ENCODE measurements at regions not wholly inside any gene's neighbourhood (a gene's known extent, or its start where the extent isn't known, plus 50 kb on each side); places are given as distances from the start of the nearest gene placed in this dataset.

DNA sequence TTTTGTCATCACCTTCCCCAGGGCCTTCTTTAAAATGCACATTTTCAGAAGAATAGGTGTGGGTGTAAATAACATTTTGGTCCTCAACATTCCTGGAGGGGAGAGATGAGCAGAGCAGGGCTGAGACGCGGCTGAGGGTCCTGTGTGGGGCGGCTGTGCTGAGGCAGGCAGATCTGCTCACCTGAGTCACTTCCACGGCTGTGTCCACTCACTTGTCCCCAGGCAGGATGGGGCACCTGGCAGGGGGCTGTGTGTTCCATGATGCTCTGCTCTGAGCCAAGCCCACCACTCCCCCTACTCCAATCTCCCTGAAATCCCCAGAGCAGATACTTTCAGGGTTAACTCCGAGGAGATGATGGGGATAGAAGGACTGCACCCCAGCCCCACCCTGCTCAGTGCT lies 93.8 kb downstream of the GLRX3 start:
- peaks cover 8% of the 10 kb centered on the region for H3K36me3 Mint-ChIP-seq (ENCODE audit: low read depth)

GRCh38 chr10:130230611-130231010 lies 94.4 kb downstream of the GLRX3 start:
- Mint-ChIP-seq H3K4me3 (no peak overlapping the region), H3K4me1 (ENCODE audit: low read depth) (no peaks in the 10 kb centered on the region), H3K27ac (no peak overlapping the region), H3K9me3 (peaks cover 17% of the 10 kb centered on the region), H3K27me3 (ENCODE audit: low read depth) (no peaks in the 10 kb centered on the region), H3K36me3 (ENCODE audit: low read depth) (peaks cover 8% of the 10 kb centered on the region)
- intact Hi-C loops (cut with micrococcal nuclease), result no loop called here
- DNase-seq, result no peak
- CTCF ChIA-PET, result no interaction called here

More for the DNA sequence above, 93.8 kb downstream of the GLRX3 start:
- Mint-ChIP-seq H3K9me3 (peaks cover 17% of the 10 kb centered on the region), H3K27ac (no peak overlapping the region), H3K27me3 (ENCODE audit: low read depth) (no peaks in the 10 kb centered on the region), H3K4me1 (ENCODE audit: low read depth) (no peaks in the 10 kb centered on the region), H3K4me3 (no peak overlapping the region)
- intact Hi-C loops (cut with micrococcal nuclease), result no loop called here
- CTCF ChIA-PET, result no interaction called here
- no peak for DNase-seq

- CTCF ChIA-PET, result no interaction called here
- DNase-seq, result no peak
- H3K27ac Mint-ChIP-seq, result no peak overlapping the region
- H3K4me3 Mint-ChIP-seq, result no peak overlapping the region
- intact Hi-C loops (cut with micrococcal nuclease), result no loop called here
- H3K27me3 Mint-ChIP-seq (ENCODE audit: low read depth), result no peaks in the 10 kb centered on the region
- no peaks in the 10 kb centered on the region for H3K4me1 Mint-ChIP-seq (ENCODE audit: low read depth)
- H3K9me3 Mint-ChIP-seq, result peaks cover 17% of the 10 kb centered on the region
- peaks cover 8% of the 10 kb centered on the region for H3K36me3 Mint-ChIP-seq (ENCODE audit: low read depth)
These were observed 95.1 kb downstream of the GLRX3 start for GRCh38 chr10:130231251-130231741.

DNA sequence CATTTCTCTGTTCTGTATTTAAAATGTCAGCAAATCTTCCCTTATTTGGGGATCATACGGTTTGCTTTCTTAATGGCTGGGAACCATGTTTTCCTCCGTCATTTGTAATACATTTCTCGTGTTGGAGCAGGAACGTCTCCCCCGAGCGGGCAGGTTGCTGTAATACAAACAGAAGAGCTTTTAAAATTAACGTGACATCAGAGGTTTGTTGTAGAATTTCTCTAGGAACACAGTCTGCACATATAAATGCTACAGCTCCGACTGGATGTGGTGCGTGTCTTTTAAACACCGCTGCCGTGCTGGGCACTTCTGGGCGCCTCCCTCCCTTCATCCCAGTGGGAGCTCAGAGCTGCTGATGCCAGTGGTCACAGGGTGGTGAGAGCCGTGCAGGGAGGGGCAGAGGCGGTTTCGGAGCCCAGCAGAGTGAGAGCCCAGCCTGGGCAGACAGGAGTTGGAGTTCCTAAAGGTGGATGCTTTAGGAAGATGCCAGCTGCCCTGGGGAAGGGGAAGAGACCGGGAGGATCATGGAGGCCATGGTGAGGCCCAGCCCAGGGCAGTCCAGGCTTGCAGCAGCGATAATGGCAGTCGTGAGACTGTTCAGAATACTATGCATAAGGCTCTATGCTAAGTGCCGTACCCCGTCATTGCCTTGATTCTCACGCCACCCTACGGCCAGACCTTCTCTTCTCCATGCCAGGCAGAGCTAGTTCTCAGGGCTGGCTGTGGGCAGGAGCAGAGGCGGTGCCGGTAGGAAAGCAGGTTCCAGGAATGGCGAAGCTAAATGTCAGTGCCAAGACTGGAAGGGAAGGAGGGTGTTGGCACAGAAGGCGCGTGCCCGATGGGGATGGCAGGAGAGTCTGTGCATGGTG lies 96.2 kb downstream of the GLRX3 start:
- Mint-ChIP-seq H3K4me1 (ENCODE audit: low read depth) (no peaks in the 10 kb centered on the region), H3K27ac (no peak overlapping the region), H3K27me3 (ENCODE audit: low read depth) (no peaks in the 10 kb centered on the region), H3K4me3 (no peak overlapping the region), H3K36me3 (ENCODE audit: low read depth) (peaks cover 5% of the 10 kb centered on the region), H3K9me3 (peaks cover 10% of the 10 kb centered on the region)
- intact Hi-C loops (cut with micrococcal nuclease), result no loop called here
- CTCF ChIA-PET, result no interaction called here
- DNase-seq, result no peak

DNA sequence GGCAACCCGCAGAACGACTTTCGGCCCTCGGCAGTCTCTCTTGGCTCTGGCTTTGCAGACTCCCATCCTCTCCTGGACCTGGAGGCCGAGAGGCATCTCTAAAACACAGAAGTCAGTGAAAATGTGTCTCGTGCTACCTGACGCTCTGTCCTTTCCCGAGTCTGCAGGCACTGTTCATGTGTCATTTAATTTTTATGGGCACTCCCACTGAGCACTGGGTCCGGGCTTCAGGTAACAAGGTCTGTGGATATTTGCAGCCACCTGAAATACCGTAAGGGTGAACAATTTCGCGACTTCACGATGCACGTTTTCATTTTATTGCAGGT lies 96.8 kb downstream of the GLRX3 start:
- Mint-ChIP-seq H3K27ac (no peak overlapping the region), H3K4me1 (ENCODE audit: low read depth) (no peaks in the 10 kb centered on the region), H3K27me3 (ENCODE audit: low read depth) (no peaks in the 10 kb centered on the region), H3K36me3 (ENCODE audit: low read depth) (peaks cover 4% of the 10 kb centered on the region), H3K9me3 (peaks cover 5% of the 10 kb centered on the region), H3K4me3 (no peak overlapping the region)
- CTCF ChIA-PET, result no interaction called here
- intact Hi-C loops (cut with micrococcal nuclease), result no loop called here
- no peak for DNase-seq

DNA sequence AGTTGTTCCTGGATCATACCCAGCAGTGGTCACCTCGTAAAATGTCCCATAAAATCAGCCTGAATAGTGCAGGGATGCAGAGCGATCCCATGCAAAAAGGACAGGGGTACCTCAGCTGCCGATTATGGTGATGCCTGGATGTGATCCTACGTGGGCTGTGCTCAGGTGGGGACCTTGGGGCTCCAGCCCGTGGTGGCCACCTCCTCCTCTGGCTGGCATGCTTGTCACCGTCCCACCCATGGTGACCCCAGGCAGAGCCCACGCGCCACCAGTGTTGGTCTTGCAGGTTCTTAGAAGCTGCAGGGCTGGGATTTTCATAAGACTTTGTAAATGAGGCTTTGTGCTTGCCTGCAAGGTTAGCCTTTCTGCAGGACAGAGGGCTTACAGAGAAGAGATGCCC lies 97.2 kb downstream of the GLRX3 start:
- CTCF ChIA-PET, result no interaction called here
- Mint-ChIP-seq H3K4me1 (ENCODE audit: low read depth) (no peaks in the 10 kb centered on the region), H3K36me3 (ENCODE audit: low read depth) (peaks cover 1% of the 10 kb centered on the region), H3K27me3 (ENCODE audit: low read depth) (no peaks in the 10 kb centered on the region), H3K9me3 (peaks cover 1% of the 10 kb centered on the region), H3K27ac (no peak overlapping the region), H3K4me3 (no peak overlapping the region)
- no peak for DNase-seq
- intact Hi-C loops (cut with micrococcal nuclease), result no loop called here

DNA sequence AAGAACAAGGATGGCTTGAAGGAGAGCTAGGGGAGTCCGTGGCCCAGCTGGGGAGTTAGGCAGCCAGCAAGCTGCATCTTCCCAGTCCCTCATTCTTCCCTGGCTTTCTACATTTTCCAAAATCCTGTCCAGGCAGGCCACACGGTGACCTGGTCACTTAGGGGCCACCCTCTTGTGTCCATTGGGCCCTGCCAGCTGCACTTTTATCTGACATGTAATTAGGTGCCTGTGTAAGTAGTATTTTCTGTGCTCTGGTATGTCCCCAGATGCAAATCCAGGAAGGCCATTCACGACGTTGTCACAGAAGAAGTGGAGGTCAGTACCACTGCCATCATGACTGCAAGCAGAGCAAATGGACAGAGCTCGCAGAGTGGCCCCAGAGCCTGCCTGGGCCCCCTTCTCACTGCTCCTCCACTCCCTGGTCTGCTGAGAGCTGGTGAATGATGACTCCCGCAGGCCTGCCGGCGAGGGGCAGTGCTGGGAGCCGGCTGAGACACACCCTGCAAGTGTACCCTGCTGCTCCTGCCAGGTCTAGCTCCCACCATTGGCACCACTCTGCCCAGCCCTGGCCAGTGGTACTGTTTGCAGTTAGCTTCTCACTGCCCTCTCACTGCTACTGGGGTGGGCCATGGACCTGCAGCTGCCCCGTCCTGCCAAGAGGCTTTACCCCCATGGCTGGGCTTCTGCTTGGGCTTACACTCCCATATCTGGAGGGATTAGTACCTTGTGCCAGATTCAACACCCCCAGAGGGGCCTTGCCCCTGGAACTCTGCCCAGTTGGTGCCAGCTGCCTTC lies 98.2 kb downstream of the GLRX3 start:
- intact Hi-C loops (cut with micrococcal nuclease), result no loop called here
- Mint-ChIP-seq H3K36me3 (ENCODE audit: low read depth) (no peaks in the 10 kb centered on the region), H3K27ac (no peak overlapping the region), H3K4me3 (no peak overlapping the region), H3K4me1 (ENCODE audit: low read depth) (no peaks in the 10 kb centered on the region), H3K9me3 (no peaks in the 10 kb centered on the region), H3K27me3 (ENCODE audit: low read depth) (no peaks in the 10 kb centered on the region)
- CTCF ChIA-PET, result interaction anchor here (0.9 kb wide), 1 partner anchor 19 kb away, joined by 3 read pairs; no protein-coding TSS in a partner anchor
- no peak for DNase-seq

DNA sequence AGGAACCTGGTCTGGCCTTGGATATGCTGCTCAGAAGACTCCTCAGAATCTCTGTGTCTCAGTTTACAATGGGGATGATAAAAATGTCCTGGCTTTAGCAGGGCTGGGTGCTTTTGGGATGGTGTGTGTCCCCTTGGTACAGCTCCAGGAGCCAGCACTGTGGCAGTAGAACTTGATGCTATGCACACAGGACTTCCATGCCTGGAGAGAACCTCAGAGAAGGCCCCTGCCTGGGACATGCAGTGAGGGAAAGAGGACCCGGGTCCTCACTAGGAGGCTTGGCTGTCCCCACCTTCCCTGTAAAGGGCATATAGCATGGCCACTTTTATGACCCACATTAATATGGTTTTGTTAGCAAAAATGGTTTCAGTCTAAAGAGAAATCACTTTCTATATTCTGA lies 100.5 kb downstream of the GLRX3 start:
- peaks cover 5% of the 10 kb centered on the region for H3K9me3 Mint-ChIP-seq
- CTCF ChIA-PET, result no interaction called here
- peaks cover 4% of the 10 kb centered on the region for H3K36me3 Mint-ChIP-seq (ENCODE audit: low read depth)
- no peak for DNase-seq
- H3K27me3 Mint-ChIP-seq (ENCODE audit: low read depth), result peaks cover 4% of the 10 kb centered on the region
- no peak overlapping the region for H3K27ac Mint-ChIP-seq
- H3K4me3 Mint-ChIP-seq, result no peak overlapping the region
- H3K4me1 Mint-ChIP-seq (ENCODE audit: low read depth), result no peaks in the 10 kb centered on the region
- intact Hi-C loops (cut with micrococcal nuclease), result no loop called here

DNA sequence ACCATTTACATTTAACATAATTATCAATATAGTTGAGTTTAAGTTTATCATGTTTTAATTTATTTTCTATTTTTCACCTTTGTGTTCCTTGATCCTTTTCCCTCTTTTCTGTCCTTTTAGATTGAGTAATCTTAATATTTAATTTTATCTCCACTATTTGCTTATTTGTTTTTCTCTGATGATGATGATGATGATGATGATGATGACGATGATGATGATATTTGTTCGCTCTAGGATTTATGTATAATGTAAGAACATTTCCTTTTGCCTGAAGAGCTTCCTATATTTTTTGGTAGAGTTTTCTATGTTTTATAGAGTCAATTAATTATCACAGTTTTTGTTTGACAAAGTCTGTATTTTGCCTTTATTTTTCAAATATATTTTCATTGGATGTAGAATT lies 104.2 kb downstream of the GLRX3 start:
- peaks cover 4% of the 10 kb centered on the region for H3K36me3 Mint-ChIP-seq (ENCODE audit: low read depth)
- peaks cover 28% of the 10 kb centered on the region for H3K27me3 Mint-ChIP-seq (ENCODE audit: low read depth)
- peaks cover 15% of the 10 kb centered on the region for H3K4me1 Mint-ChIP-seq (ENCODE audit: low read depth)
- CTCF ChIA-PET, result no interaction called here
- no peak overlapping the region for H3K4me3 Mint-ChIP-seq
- peaks cover 6% of the 10 kb centered on the region for H3K9me3 Mint-ChIP-seq
- no peak for DNase-seq
- intact Hi-C loops (cut with micrococcal nuclease), result no loop called here
- no peak overlapping the region for H3K27ac Mint-ChIP-seq

DNA sequence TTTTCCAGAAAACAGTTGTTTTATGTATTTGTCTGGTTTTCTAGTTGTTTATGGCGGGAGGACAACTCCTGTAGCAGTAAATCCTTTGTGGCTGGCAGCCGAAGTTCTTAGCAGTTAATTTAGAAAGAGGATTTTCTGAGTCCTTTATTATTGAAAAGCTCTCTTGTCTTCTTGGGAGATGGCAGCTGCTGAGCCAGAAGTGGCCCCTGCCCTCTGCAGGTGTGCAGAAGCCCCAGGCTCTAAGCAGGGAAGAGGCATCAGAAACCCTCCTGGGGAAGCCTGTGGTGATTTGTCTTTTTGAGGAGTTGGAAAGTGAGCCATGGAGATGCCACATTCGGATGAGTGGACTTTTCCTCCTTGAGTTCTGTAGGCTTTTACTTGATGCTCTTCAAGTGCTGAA lies 106.3 kb downstream of the GLRX3 start:
- Mint-ChIP-seq H3K9me3 (peaks cover 6% of the 10 kb centered on the region), H3K27ac (no peak overlapping the region), H3K36me3 (ENCODE audit: low read depth) (peaks cover 7% of the 10 kb centered on the region), H3K4me3 (no peak overlapping the region), H3K4me1 (ENCODE audit: low read depth) (peaks cover 15% of the 10 kb centered on the region), H3K27me3 (ENCODE audit: low read depth) (peaks cover 28% of the 10 kb centered on the region)
- DNase-seq, result no peak
- CTCF ChIA-PET, result no interaction called here
- intact Hi-C loops (cut with micrococcal nuclease), result no loop called here

- H3K27ac Mint-ChIP-seq, result no peak overlapping the region
- peaks cover 6% of the 10 kb centered on the region for H3K9me3 Mint-ChIP-seq
- peaks cover 15% of the 10 kb centered on the region for H3K4me1 Mint-ChIP-seq (ENCODE audit: low read depth)
- peaks cover 28% of the 10 kb centered on the region for H3K27me3 Mint-ChIP-seq (ENCODE audit: low read depth)
- H3K36me3 Mint-ChIP-seq (ENCODE audit: low read depth), result peaks cover 7% of the 10 kb centered on the region
- CTCF ChIA-PET, result interaction anchor here (0.6 kb wide), 1 partner anchor 260 kb away, joined by 3 read pairs; no protein-coding TSS in a partner anchor
- intact Hi-C loops (cut with micrococcal nuclease), result no loop called here
- peak; percentile 11 for DNase-seq
- H3K4me3 Mint-ChIP-seq, result no peak overlapping the region
These were observed 106.8 kb downstream of the GLRX3 start for GRCh38 chr10:130243015-130243414.

GRCh38 chr10:130244031-130244927 lies 108.1 kb downstream of the GLRX3 start:
- intact Hi-C loops (cut with micrococcal nuclease), result no loop called here
- CTCF ChIA-PET, result no interaction called here
- peaks cover 15% of the 10 kb centered on the region for H3K4me1 Mint-ChIP-seq (ENCODE audit: low read depth)
- H3K27ac Mint-ChIP-seq, result no peak overlapping the region
- peaks cover 7% of the 10 kb centered on the region for H3K36me3 Mint-ChIP-seq (ENCODE audit: low read depth)
- H3K27me3 Mint-ChIP-seq (ENCODE audit: low read depth), result peaks cover 28% of the 10 kb centered on the region
- H3K9me3 Mint-ChIP-seq, result peaks cover 6% of the 10 kb centered on the region
- no peak overlapping the region for H3K4me3 Mint-ChIP-seq
- no peak for DNase-seq
